NCI-H774 (cell line): ENCODE measurements at regions not wholly inside any gene's neighbourhood (a gene's known extent, or its start where the extent isn't known, plus 50 kb on each side); places are given as distances from the start of the nearest gene placed in this dataset.
"Not testable (repeated sequence)": the region's sequence is repeated elsewhere in the genome, so short reads cannot be mapped to it uniquely, and the experiment has no call there.

Experiments used
- DNase-seq: peaks from one replicate; lab custom pipeline; 2025; lab: John Stamatoyannopoulos, UW

GRCh38 chr20:1825938-1826445 lies 69.2 kb upstream of the SIRPA start:
- DNase-seq = no peak

- DNase-seq = no peak
These were observed 69.7 kb upstream of the SIRPA start for GRCh38 chr20:1825507-1825906.

- DNase-seq = no peak
These were observed 70.4 kb upstream of the SIRPA start for GRCh38 chr20:1824834-1825233.

- no peak for DNase-seq
These were observed 71.0 kb upstream of the SIRPA start for GRCh38 chr20:1824181-1824580.

GRCh38 chr20:1823450-1823844 lies 71.8 kb upstream of the SIRPA start:
- no peak for DNase-seq

- DNase-seq = no peak
These were observed 72.4 kb upstream of the SIRPA start for GRCh38 chr20:1822564-1823449.

- DNase-seq = no peak
These were observed 74.8 kb upstream of the SIRPA start for GRCh38 chr20:1820138-1821079.

- DNase-seq = no peak
These were observed 75.7 kb upstream of the SIRPA start for GRCh38 chr20:1819311-1820137.

- DNase-seq = no peak
These were observed 76.3 kb upstream of the SIRPA start for GRCh38 chr20:1818895-1819294.

- DNase-seq = no peak
These were observed 76.9 kb upstream of the SIRPA start for GRCh38 chr20:1818247-1818840.

- no peak for DNase-seq
These were observed 77.5 kb upstream of the SIRPA start for GRCh38 chr20:1817577-1818211.

- DNase-seq = no peak
These were observed 78.5 kb upstream of the SIRPA start for GRCh38 chr20:1816384-1817381.

GRCh38 chr20:1815502-1816085 lies 79.6 kb upstream of the SIRPA start:
- DNase-seq = no peak

- not testable (repeated sequence) for DNase-seq
These were observed 80.3 kb upstream of the SIRPA start for GRCh38 chr20:1814861-1815260.

- no peak for DNase-seq
These were observed 81.3 kb upstream of the SIRPA start for GRCh38 chr20:1813674-1814635.

GRCh38 chr20:1813101-1813529 lies 82.1 kb upstream of the SIRPA start:
- DNase-seq = no peak

GRCh38 chr20:1811621-1812498 lies 83.3 kb upstream of the SIRPA start:
- DNase-seq = no peak
